Heart left ventricle (tissue), 13 donors: ENCODE measurements at regions not wholly inside any gene's neighbourhood (a gene's known extent, or its start where the extent isn't known, plus 50 kb on each side); places are given as distances from the start of the nearest gene placed in this dataset.

Source experiments
- POLR2A ChIP-seq, 2 donors: fragments of 450-650 bp; IDR thresholded peaks; one replicate each; pipeline ENCODE4 v1.6.1; 2017; ENCODE audit warnings: antibody characterized with exemption in 2 of 2, mild to moderate bottlenecking in 2 of 2, moderate library complexity in 2 of 2
- TF ChIP-seq, protein P1 (sequence below), 12 donors: fragments of 200-600 bp; sonication (generic) in 4 of 12; IDR thresholded peaks; one replicate each; pipeline versions ENCODE4 v1.5.0 to v1.8.0; 2018 to 2022; ENCODE audit warnings: antibody characterized with exemption in 12 of 12, mild to moderate bottlenecking in 5 of 12
- donor health status: ischemic (EF 13 %, LVEDD 7.1; RV severe dilation, severe dysfunction).
- donor health status: DM: no; HTN: yes; CAD: no.
- donor health status: DM: no; HTN: no; CAD: no.
- donor health status: ischemic (EF 25% LVEDD 6.9; RV normal size, moderate dysfunction).
- donor health status: ischemic (EF 25% LVEDD 5.7; RV mildly dilated, moderate dysfunction).
- donor health status: ischemic (EF 35%, LVEDD 5.7; RV mildly dilated, moderate dysfunction).
- donor health status: nonischemic (EF 11% LVEDD 7.7; RV severe dilation, severe dysfunction).
- donor health status: DM: yes; HTN: yes; CAD: no.
- donor health status: PGD.
- donor health status: ischemic (EF 29% LVEDD 5.4; RV normal size, mild dysfunction).
- donor health status: nonischemic (EF 23%, LVEDD 6.1; RV moderate dilation, normal function).

DNA sequence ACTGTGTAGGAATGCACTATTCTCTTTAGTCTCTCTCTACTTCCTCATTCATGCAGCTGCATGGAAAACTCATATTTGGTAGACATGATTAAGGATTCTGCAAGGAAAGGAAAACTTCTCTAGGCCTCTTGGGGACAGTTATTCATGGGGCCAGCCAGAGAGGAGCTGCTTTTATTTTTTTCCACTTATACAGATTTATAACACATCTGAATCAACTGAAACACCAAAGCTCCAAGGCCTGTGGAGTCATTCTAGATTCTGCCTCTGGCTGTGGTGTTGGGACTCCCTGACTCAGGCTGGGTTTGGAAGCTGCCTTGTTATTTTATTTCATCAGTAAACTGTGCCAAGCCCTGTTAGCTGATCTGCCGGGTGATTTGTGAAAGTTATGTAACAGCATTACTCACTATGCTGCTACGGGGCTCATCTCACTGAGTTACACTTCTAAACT lies 83.9 kb upstream of the EDEM3 start:
- TF ChIP-seq POLR2A (IDR thresholded peaks at IDR 0.05): no peak
- TF ChIP-seq, protein P1, sequence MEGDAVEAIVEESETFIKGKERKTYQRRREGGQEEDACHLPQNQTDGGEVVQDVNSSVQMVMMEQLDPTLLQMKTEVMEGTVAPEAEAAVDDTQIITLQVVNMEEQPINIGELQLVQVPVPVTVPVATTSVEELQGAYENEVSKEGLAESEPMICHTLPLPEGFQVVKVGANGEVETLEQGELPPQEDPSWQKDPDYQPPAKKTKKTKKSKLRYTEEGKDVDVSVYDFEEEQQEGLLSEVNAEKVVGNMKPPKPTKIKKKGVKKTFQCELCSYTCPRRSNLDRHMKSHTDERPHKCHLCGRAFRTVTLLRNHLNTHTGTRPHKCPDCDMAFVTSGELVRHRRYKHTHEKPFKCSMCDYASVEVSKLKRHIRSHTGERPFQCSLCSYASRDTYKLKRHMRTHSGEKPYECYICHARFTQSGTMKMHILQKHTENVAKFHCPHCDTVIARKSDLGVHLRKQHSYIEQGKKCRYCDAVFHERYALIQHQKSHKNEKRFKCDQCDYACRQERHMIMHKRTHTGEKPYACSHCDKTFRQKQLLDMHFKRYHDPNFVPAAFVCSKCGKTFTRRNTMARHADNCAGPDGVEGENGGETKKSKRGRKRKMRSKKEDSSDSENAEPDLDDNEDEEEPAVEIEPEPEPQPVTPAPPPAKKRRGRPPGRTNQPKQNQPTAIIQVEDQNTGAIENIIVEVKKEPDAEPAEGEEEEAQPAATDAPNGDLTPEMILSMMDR (IDR thresholded peaks at IDR 0.05): peak in 1 of 12 donors; percentile 9
